ENCODE measurements at regions not wholly inside any gene's neighbourhood (a gene's known extent, or its start where the extent isn't known, plus 50 kb on each side); places are given as distances from the start of the nearest gene placed in this dataset.

DNA sequence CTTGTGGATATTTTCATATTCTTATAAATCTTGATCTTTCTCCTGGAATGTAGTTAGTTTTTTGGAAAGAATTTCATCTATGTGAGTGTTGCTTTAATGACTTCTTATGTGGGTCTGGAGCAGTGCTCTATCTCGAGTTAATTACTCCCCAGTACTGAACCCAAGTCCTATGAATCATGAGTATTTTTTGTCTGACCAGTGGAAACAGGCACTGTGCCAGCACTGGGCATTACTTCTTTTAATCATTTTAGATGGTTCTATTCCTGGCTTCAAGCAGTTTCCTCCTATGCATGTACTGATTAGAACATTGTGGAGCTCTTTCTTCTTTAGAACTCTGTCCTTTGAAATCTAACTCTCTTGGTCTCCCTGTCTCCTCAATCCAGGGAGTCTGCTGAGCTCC, 466.3 kb downstream of the PCDH17 start:
- Histone ChIP-seq H3K27ac (no peak overlapping the region), H3K36me3 (no peaks in the 10 kb centered on the region), H3K9me3 (peaks cover 0 to 7% (median 0%) of the 10 kb centered on the region in 12 donors), H3K4me3 (no peak overlapping the region), H3K4me1 (no peaks in the 10 kb centered on the region), H3K27me3 (no peaks in the 10 kb centered on the region)
- intact Hi-C loops (cut with DNase I): no loop called here
- 42 to 74% (median 60%) methylated on average over 1 of the region's 1 CpG for WGBS, 4 donors
- ATAC-seq (no peak), DNase-seq (no peak)
- TF ChIP-seq, protein P1, sequence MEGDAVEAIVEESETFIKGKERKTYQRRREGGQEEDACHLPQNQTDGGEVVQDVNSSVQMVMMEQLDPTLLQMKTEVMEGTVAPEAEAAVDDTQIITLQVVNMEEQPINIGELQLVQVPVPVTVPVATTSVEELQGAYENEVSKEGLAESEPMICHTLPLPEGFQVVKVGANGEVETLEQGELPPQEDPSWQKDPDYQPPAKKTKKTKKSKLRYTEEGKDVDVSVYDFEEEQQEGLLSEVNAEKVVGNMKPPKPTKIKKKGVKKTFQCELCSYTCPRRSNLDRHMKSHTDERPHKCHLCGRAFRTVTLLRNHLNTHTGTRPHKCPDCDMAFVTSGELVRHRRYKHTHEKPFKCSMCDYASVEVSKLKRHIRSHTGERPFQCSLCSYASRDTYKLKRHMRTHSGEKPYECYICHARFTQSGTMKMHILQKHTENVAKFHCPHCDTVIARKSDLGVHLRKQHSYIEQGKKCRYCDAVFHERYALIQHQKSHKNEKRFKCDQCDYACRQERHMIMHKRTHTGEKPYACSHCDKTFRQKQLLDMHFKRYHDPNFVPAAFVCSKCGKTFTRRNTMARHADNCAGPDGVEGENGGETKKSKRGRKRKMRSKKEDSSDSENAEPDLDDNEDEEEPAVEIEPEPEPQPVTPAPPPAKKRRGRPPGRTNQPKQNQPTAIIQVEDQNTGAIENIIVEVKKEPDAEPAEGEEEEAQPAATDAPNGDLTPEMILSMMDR (IDR thresholded peaks at IDR 0.05): no peak
- TF ChIP-seq POLR2A (IDR thresholded peaks at IDR 0.05): no peak

DNA sequence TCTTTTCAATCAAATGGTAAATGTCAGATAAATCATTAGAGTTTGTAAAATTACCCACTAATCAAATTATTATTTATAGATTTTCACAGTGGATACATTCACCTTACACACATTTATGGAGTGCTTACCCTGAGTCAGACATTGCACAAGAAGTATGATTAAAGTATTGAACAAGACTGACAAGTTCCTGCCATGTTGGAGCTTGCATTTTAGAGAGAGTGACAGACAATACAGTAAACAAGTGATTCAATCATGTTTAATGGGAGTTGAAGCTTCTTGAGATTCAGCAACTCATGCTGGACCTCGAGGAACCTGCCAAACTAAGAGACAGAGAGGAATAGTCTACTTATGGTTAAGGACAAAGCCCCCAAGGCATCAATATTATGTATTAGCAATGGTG, 487.8 kb downstream of the PCDH17 start:
- intact Hi-C loops (cut with DNase I): no loop called here
- H3K27me3 ChIP-seq: no peaks in the 10 kb centered on the region

DNA sequence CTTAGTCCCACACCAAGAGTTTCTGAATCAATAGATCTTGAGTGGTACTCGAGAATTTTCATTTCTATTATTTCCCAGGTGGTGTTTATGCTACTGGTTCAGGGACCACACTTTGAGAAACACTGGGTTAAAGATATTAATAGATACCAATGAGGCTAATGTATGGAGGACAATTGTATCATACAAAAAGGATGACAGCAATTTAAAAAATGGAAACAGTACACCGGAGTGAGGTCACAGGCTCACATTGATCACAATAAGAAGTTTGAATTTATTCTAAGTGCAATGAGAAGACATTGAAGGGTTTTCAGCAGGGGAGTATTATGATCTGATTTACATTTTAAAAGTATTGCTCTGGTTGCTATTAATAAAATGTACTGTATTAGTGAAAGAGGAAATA, 488.3 kb downstream of the PCDH17 start:
- DNase-seq (no peak), ATAC-seq (no peak)
- Histone ChIP-seq H3K36me3 (no peaks in the 10 kb centered on the region), H3K4me1 (no peaks in the 10 kb centered on the region), H3K4me3 (no peak overlapping the region), H3K27me3 (no peaks in the 10 kb centered on the region), H3K9me3 (no peaks in the 10 kb centered on the region), H3K27ac (no peak overlapping the region)
- intact Hi-C loops (cut with DNase I): no loop called here
- TF ChIP-seq POLR2A (IDR thresholded peaks at IDR 0.05): no peak
- TF ChIP-seq, protein P1 (IDR thresholded peaks at IDR 0.05): no peak
- 53 to 72% (median 68%) methylated on average over 2 of the region's 2 CpGs for WGBS, 4 donors

More for the DNA sequence above, 487.8 kb downstream of the PCDH17 start:
- no peak for ATAC-seq
- no peaks in the 10 kb centered on the region for H3K36me3 ChIP-seq
- no peak overlapping the region for H3K27ac ChIP-seq
- H3K9me3 ChIP-seq: no peaks in the 10 kb centered on the region
- no peak overlapping the region for H3K4me3 ChIP-seq
- H3K4me1 ChIP-seq: no peaks in the 10 kb centered on the region
- no peak for DNase-seq
- no peak for TF ChIP-seq POLR2A (IDR thresholded peaks at IDR 0.05)
- TF ChIP-seq, protein P1 (IDR thresholded peaks at IDR 0.05): no peak
- WGBS, 4 donors: 29 to 75% (median 54%) methylated on average over 1 of the region's 1 CpG

DNA sequence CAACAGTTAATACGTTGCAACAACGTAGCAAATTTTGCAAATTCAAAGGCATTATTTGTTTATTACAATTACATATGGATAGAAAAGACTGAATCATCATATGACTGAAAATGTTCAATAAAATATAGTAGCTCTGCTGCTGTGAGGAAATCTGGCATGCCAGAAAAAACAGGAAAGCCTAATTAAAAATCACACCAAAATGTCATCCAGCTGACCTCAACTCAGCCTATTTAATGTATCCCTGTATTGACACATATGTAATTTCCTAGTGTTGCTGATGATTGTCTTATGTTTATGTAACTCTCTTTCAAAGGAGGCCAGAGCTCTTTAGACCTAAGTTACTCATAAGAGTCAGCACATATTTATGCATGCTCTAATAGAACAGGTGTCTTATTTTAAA, 495.0 kb downstream of the PCDH17 start:
- no peak for TF ChIP-seq POLR2A (IDR thresholded peaks at IDR 0.05)
- TF ChIP-seq, protein P1 (IDR thresholded peaks at IDR 0.05): no peak
- Histone ChIP-seq H3K9me3 (peaks cover 0 to 25% (median 6%) of the 10 kb centered on the region in 12 donors), H3K36me3 (no peaks in the 10 kb centered on the region), H3K27me3 (no peaks in the 10 kb centered on the region), H3K4me1 (no peaks in the 10 kb centered on the region), H3K27ac (no peak overlapping the region), H3K4me3 (no peak overlapping the region)
- no peak for ATAC-seq
- 57 to 69% (median 63%) methylated on average over 2 of the region's 2 CpGs for whole genome bisulfite sequencing, 4 donors
- DNase-seq: no peak
- intact Hi-C loops (cut with DNase I): no loop called here

Data from heart left ventricle (tissue), 16 donors.